GM12892 (cell line): ENCODE measurements at regions not wholly inside any gene's neighbourhood (a gene's known extent, or its start where the extent isn't known, plus 50 kb on each side); places are given as distances from the start of the nearest gene placed in this dataset.
"Not testable (repeated sequence)": the region's sequence is repeated elsewhere in the genome, so short reads cannot be mapped to it uniquely, and the experiment has no call there.

ENCODE experiments used
- DNase-seq: peaks from one replicate; pipeline ENCODE4 v3.0.0; 2011; ENCODE audit not compliant: insufficient read length
- FAIRE-seq: peaks from 2 replicates; lab custom pipeline; 2011; peaks lifted over from hg19 to GRCh38; lab: Jason Lieb, UNC
- POLR2A ChIP-seq: IDR thresholded peaks from 2 replicates; pipeline ENCODE4 v1.6.1; 2011; ENCODE audit warnings: low read depth, low read length, control low read depth
- POLR2AphosphoS5 ChIP-seq: IDR thresholded peaks from 2 replicates; pipeline ENCODE4 v1.6.1; 2011; ENCODE audit warnings: low read depth, low read length, control low read depth
- TAF1 ChIP-seq: IDR thresholded peaks from 2 replicates; pipeline ENCODE4 v1.6.1; 2011; ENCODE audit warnings: low read depth, mild to moderate bottlenecking, control low read depth, low read length, borderline replicate concordance

GRCh38 chr5:106637275-106637674 is 1033.5 kb downstream of the EFNA5 start:
- no peak for FAIRE-seq
- no peak for DNase-seq
- no peak for TF ChIP-seq POLR2AphosphoS5
- TF ChIP-seq POLR2A = no peak
- TF ChIP-seq TAF1 = no peak

GRCh38 chr5:106634375-106634774 is 1036.4 kb downstream of the EFNA5 start:
- no peak for DNase-seq
- TF ChIP-seq POLR2A (no peak), POLR2AphosphoS5 (no peak), TAF1 (no peak)

DNA sequence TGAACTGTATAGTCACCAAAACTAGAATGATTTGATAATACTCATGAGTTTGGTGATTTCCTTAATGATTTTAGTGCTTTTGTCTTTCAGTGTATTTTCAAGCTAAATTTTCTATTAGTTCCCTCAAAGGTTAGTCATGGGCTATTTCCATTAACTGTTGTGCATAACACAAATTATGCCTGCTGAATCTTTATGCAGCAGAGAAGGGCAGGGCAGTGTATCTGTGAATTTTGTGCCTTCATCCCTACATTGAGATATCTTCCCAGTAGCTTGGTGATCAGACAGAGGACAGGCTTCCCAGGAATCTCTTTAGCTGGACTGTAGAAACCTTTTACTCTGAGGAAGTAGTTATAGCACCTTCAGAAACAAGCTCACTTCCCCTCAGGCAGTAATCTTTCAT is 1036.9 kb downstream of the EFNA5 start:
- DNase-seq (no peak), FAIRE-seq (no peak)
- TF ChIP-seq POLR2A = no peak
- TF ChIP-seq POLR2AphosphoS5 = no peak

More at GRCh38 chr5:106634375-106634774, 1036.4 kb downstream of the EFNA5 start:
- FAIRE-seq = no peak

- FAIRE-seq, DNase-seq: not testable (repeated sequence)
These were observed 1042.3 kb downstream of the EFNA5 start for GRCh38 chr5:106628456-106628855.

DNA sequence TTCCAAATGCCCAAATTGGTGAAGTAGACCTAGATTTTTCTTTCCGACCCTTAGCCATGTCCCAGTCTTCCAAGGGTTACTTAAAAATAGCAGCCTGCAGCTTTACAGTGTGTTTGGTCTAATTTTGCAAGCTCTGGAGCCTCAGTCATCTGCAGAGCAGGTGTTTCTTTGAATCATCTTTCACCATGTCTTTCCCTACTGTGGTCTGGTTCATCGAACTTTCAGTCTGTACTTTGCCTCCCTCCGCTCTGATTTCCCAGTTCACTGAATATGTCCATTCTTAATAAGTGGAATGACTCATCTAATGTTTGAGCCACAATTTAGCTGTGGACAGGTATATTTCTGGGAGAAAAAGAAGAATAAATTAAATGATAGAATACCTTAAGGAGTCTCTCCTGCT is 1060.7 kb downstream of the EFNA5 start:
- FAIRE-seq (no peak), DNase-seq (no peak)
- no peak for TF ChIP-seq POLR2AphosphoS5
- TF ChIP-seq POLR2A = no peak

DNA sequence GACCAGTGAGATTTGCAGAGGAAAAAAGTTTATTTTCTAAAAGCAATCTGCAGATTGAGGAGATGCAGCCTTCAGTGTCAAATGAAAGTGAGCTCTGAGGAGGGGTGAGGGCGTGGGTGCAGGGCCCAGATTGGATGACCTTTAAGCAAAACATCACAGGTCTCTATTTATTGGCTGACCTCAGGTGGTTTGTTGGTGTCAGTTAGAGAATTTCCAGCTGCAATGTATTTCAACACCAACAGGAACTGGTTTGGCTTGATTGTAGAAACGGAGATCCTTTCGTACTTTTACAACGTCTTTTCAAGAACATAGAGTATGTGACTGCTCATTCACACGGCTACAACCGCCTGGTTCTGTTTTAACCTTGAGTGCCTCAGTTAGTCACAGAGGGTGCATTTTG is 1069.1 kb downstream of the EFNA5 start:
- TF ChIP-seq TAF1 (no peak), POLR2A (no peak), POLR2AphosphoS5 (no peak)
- DNase-seq = no peak
- FAIRE-seq = no peak

- no peak for DNase-seq
- FAIRE-seq = no peak
- no peak for TF ChIP-seq POLR2A
- TF ChIP-seq TAF1 = no peak
- no peak for TF ChIP-seq POLR2AphosphoS5
These were observed 1069.9 kb downstream of the EFNA5 start for GRCh38 chr5:106600803-106601202.

DNA sequence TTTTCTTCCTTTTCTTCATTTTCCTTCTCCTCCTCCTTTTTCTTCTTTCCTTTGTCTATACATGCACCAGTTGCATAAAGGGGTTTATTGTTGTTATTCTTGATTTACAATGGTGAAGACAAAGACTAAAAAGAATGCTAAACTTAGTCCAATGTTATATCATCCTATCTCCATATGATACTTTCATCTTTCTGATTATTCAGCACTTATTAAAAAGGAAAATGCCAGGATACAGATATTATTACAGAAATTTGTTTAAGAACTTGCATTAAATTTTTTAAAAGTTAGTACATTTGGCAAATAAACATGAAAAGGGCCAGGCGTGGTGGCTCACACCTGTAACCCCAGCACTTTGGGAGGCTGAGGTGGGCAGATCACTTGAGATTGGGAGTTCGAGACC is 1074.9 kb downstream of the EFNA5 start:
- no peak for FAIRE-seq
- no peak for TF ChIP-seq POLR2AphosphoS5
- TF ChIP-seq POLR2A = no peak
- no peak for TF ChIP-seq TAF1
- DNase-seq = no peak

DNA sequence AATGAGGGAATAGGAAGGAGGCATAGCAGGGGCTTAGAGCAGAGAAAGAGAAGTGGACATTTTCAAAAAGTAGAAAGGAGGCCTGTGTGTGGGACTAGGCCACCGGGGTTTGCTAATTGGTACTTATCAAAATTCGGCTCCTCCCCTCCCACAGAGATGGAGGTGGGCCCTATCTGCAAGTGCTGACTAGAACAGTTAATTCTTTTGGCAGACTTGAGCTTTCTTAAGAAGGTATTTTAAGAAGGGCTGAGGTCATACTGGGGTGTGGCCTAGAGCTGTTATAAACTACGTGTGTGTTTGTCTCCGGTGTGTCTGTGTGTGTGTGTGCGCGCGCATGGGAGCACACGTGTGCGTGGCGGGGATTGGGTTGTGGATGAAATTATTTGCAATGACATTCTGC is 1086.5 kb downstream of the EFNA5 start:
- TF ChIP-seq POLR2A = no peak
- TF ChIP-seq POLR2AphosphoS5 = no peak
- TF ChIP-seq TAF1 = no peak
- FAIRE-seq = no peak
- DNase-seq = no peak

- DNase-seq (no peak), FAIRE-seq (no peak)
- TF ChIP-seq TAF1 (no peak), POLR2AphosphoS5 (no peak), POLR2A (no peak)
These were observed 1092.0 kb downstream of the EFNA5 start for GRCh38 chr5:106578736-106579135.

DNA sequence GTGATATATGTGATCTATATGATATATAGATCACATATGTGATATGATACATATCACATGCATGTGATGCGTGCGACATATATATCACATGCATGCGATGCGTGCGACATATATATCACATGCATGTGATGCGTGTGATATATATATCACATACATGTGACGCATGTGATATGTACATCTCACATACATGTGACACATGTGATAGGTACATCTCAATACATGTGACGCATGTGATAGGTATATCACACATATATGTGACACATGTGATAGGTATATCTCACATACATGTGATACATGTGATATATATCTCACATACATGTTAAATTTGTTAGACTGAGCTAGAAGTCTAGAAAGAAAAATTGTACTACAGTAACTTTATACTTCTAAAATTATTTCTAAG is 1095.9 kb downstream of the EFNA5 start:
- no peak for FAIRE-seq
- TF ChIP-seq POLR2A = no peak
- no peak for DNase-seq

- TF ChIP-seq TAF1 (no peak), POLR2A (no peak), POLR2AphosphoS5 (no peak)
- FAIRE-seq = no peak
- no peak for DNase-seq
These were observed 1104.7 kb downstream of the EFNA5 start for GRCh38 chr5:106566031-106566430.

DNA sequence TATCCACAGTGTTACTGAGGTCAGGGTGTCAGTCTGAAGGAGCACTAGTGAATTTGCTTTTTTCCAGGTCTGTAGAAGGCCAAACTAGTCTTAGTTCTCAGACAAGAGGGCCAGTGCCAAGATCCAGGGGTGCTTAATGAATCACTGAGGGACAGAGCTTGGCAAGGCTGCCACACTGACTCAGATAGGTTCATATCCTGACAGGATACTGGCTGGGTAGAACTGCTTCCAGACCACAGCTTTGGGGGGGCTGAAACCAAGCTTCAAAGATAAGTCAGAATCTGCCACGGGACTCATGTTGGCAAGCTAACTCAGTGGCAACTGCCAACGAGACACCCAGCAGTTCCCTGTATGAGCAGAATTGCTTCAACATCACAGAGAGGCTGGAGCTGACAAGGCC is 1125.4 kb downstream of the EFNA5 start:
- TF ChIP-seq TAF1 (no peak), POLR2A (no peak), POLR2AphosphoS5 (no peak)
- DNase-seq (no peak), FAIRE-seq (no peak)
